ENCODE measurements at regions not wholly inside any gene's neighbourhood (a gene's known extent, or its start where the extent isn't known, plus 50 kb on each side); places are given as distances from the start of the nearest gene placed in this dataset.

DNA sequence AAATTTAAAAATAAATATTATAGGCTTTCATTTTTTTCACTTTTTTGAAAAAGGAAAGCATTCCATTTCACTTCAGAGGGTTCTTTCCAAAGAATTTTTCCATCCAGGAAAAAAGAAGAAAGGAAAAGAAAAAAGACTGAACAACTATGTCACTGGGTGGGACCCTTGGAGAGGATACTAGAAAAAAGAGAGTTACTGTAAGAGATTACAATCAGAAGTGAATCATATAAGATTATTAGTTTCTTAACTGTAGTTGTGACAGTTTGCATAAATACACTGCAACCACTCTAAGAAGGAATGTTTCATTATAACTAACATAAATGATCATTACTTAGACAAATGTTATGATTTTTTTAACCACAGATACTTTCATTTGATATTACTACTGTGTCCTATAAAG lies 87.8 kb downstream of the KLF12 start:
- TF ChIP-seq, protein P1, sequence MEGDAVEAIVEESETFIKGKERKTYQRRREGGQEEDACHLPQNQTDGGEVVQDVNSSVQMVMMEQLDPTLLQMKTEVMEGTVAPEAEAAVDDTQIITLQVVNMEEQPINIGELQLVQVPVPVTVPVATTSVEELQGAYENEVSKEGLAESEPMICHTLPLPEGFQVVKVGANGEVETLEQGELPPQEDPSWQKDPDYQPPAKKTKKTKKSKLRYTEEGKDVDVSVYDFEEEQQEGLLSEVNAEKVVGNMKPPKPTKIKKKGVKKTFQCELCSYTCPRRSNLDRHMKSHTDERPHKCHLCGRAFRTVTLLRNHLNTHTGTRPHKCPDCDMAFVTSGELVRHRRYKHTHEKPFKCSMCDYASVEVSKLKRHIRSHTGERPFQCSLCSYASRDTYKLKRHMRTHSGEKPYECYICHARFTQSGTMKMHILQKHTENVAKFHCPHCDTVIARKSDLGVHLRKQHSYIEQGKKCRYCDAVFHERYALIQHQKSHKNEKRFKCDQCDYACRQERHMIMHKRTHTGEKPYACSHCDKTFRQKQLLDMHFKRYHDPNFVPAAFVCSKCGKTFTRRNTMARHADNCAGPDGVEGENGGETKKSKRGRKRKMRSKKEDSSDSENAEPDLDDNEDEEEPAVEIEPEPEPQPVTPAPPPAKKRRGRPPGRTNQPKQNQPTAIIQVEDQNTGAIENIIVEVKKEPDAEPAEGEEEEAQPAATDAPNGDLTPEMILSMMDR (IDR thresholded peaks at IDR 0.05), result no peak
- Mint-ChIP-seq H3K27me3 (ENCODE audit: low read depth) (no peaks in the 10 kb centered on the region), H3K9me3 (ENCODE audit: low read depth) (no peaks in the 10 kb centered on the region), H3K36me3 (ENCODE audit: low read depth) (peaks cover 2% of the 10 kb centered on the region), H3K4me3 (ENCODE audit: unreplicated experiment) (no peak overlapping the region), H3K27ac (ENCODE audit: unreplicated experiment) (no peak overlapping the region), H3K4me1 (ENCODE audit: low read depth) (peaks cover 37% of the 10 kb centered on the region)
- no peak for DNase-seq (ENCODE audit: low spot score)

DNA sequence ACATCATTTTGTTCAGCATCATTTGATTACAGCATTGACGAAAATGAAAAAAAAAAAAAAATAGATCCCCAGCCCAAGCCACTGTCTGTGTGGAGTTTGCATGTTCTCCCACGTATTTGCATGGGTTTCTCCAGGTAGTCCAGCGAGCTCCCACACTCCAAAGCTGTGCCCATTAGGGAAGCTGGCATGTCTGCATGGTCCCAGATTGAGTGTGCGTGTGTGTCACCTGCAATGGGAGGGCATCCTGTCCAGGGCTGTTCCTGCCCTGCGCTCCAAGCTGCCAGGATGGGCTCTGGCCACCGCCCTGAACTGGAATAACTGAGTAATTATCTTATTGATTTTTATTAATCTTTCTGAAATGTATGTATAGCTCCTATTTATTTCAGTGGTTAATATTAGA lies 88.6 kb downstream of the KLF12 start:
- H3K4me1 Mint-ChIP-seq (ENCODE audit: low read depth), result peaks cover 34% of the 10 kb centered on the region
- H3K36me3 Mint-ChIP-seq (ENCODE audit: low read depth), result peaks cover 2% of the 10 kb centered on the region
- H3K27me3 Mint-ChIP-seq (ENCODE audit: low read depth), result no peaks in the 10 kb centered on the region
- no peak overlapping the region for H3K4me3 Mint-ChIP-seq (ENCODE audit: unreplicated experiment)
- H3K27ac Mint-ChIP-seq (ENCODE audit: unreplicated experiment), result no peak overlapping the region
- TF ChIP-seq, protein P1 (IDR thresholded peaks at IDR 0.05), result no peak
- H3K9me3 Mint-ChIP-seq (ENCODE audit: low read depth), result no peaks in the 10 kb centered on the region
- no peak for DNase-seq (ENCODE audit: low spot score)

DNA sequence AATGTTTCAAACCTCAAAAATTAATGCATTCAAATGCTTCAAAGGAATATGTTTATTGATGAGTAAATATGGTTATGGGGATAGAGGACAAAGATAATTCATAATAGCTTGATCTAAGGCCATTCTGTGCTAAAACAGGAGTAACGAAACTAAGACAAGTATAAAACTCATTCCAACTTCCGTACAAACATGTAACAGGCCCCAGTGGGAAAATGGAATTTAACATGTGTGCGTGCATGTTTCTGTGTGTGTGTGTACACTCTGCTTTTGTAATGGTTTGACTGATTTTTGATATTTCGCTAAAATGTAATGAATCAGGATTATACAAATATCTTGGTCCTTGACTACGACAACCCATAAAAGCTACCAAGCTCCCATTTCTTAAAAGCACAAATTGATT lies 91.0 kb downstream of the KLF12 start:
- peaks cover 28% of the 10 kb centered on the region for H3K4me1 Mint-ChIP-seq (ENCODE audit: low read depth)
- no peak for DNase-seq (ENCODE audit: low spot score)
- TF ChIP-seq, protein P1 (IDR thresholded peaks at IDR 0.05), result no peak
- no peak overlapping the region for H3K4me3 Mint-ChIP-seq (ENCODE audit: unreplicated experiment)
- no peaks in the 10 kb centered on the region for H3K9me3 Mint-ChIP-seq (ENCODE audit: low read depth)
- H3K27ac Mint-ChIP-seq (ENCODE audit: unreplicated experiment), result no peak overlapping the region
- H3K27me3 Mint-ChIP-seq (ENCODE audit: low read depth), result no peaks in the 10 kb centered on the region
- H3K36me3 Mint-ChIP-seq (ENCODE audit: low read depth), result peaks cover 2% of the 10 kb centered on the region

DNA sequence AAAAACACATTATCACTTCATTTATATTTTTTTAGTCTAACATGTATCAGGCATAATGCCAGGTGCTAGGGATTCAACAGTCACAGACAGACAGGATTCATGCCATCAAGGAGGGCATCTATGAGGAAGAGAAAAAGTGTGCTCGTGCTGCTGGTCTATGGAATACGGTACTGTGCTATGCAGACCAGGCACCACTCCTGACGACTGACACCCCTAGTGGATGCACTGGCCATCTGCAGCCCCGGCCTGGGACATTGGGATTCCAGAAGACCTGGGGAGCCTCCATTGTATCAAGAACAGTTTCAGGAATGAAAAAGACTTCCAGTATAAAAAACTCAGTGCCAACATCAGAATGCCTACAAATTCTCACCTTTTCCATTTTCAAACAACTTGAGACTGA lies 94.0 kb downstream of the KLF12 start:
- no peak overlapping the region for H3K27ac Mint-ChIP-seq (ENCODE audit: unreplicated experiment)
- no peaks in the 10 kb centered on the region for H3K27me3 Mint-ChIP-seq (ENCODE audit: low read depth)
- DNase-seq (ENCODE audit: low spot score), result no peak
- H3K9me3 Mint-ChIP-seq (ENCODE audit: low read depth), result no peaks in the 10 kb centered on the region
- peaks cover 22% of the 10 kb centered on the region for H3K4me1 Mint-ChIP-seq (ENCODE audit: low read depth)
- peaks cover under 1% of the 10 kb centered on the region for H3K36me3 Mint-ChIP-seq (ENCODE audit: low read depth)
- no peak overlapping the region for H3K4me3 Mint-ChIP-seq (ENCODE audit: unreplicated experiment)
- TF ChIP-seq, protein P1 (IDR thresholded peaks at IDR 0.05), result peak; percentile 72

DNA sequence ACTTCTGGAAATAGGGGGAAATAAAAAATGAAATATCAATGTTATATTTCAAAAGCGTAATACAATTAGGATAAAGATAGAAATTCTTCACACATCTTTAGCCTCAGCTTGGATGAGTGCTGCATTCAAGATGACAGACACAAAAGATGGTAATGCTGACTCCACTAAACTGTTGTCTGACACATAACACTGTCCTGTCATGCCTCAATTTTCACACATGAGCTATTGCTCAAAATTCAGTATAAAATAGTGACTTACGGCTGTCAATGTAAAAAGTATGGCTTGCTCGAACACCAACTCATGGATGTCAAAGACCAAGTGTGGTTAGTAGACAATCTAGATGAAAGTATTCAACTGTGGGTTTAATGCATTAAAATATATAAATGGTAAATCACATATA lies 94.5 kb downstream of the KLF12 start:
- TF ChIP-seq, protein P1 (IDR thresholded peaks at IDR 0.05), result no peak
- Mint-ChIP-seq H3K4me3 (ENCODE audit: unreplicated experiment) (no peak overlapping the region), H3K27ac (ENCODE audit: unreplicated experiment) (no peak overlapping the region), H3K27me3 (ENCODE audit: low read depth) (no peaks in the 10 kb centered on the region), H3K9me3 (ENCODE audit: low read depth) (no peaks in the 10 kb centered on the region), H3K4me1 (ENCODE audit: low read depth) (peaks cover 22% of the 10 kb centered on the region), H3K36me3 (ENCODE audit: low read depth) (no peaks in the 10 kb centered on the region)
- no peak for DNase-seq (ENCODE audit: low spot score)

Data from chondrocyte (in vitro differentiated cells).